M059J (cell line): ENCODE measurements at regions not wholly inside any gene's neighbourhood (a gene's known extent, or its start where the extent isn't known, plus 50 kb on each side); places are given as distances from the start of the nearest gene placed in this dataset.

Source experiments
- DNase-seq: peaks from one replicate; pipeline ENCODE4 v3.0.0-alpha.2; 2012; ENCODE audit warnings: low read depth

DNA sequence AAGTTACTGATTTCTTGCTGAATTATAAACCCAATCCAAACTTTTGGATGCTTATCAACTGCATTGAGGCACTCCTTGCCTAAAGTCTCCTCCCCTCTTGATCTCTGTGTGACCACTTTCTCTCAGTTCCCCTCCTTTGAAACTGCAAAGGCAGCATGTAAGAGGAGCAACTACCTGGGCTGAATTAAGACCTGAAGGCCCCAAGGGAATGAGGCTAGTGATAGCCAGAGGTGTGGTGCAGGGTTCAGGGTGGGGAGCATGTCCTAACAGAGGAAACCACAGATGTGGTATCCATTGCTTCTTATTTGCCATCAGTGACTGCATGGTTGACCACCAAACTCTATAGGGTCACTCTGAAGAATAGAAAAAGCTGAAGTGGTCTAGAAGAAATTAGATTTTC is 557.9 kb downstream of the TNS1 start:
- DNase-seq = no peak

DNA sequence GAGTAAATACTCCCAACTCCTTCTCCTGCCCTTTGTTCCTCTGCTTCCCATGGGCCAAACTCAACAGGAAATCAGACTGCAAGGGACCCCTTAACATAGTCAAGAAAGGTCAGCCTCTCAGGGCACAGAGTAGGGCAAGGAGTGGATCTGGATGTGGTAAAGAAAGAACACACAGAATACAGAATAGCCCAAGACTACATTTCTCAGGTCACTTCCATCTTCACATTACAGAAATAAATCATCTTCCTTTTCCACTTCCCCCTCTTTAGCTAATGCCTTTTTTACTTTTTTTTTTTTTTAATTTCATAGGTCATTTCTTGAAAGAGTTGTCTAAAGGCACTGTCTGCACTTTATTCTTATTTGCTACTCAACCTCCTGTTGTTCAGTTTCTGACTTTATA is 558.3 kb downstream of the TNS1 start:
- DNase-seq = no peak

DNA sequence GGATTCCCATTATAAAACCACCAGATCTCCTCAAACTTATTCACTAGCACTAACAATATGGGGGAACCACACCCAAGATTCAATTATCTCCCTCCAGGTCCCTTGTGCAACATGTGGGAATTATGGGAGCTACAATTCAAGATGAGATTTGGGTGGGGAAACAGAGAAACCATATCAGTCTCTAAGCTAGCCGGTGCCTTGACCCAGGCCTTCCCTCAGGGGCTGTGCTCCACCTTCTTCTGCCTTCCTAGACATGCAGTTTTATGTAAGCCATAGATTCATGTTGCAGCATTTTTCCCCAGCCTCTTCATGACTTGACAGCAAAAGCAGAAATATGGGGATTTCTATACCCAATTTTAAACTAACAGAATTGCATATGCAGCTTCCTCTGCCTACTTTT is 559.2 kb downstream of the TNS1 start:
- DNase-seq = no peak

DNA sequence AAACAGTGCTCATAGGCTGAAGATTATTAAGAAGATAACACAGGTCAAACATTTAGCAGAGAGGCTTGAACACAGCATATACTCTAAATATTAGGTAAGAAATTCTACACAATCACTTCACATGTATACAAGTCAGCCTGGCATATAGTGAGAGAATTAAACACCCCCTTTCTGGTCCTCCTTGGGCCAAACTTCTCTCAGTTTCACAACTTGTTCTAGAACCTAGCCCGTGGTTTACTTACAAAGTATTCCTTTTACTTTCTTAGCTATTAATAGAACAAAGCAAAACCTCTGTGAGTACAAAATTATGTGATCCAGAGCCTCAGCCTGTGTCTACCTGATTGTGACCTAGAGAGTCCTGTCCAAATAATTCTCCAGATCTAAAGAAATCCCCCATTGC is 562.8 kb downstream of the TNS1 start:
- DNase-seq = no peak

DNA sequence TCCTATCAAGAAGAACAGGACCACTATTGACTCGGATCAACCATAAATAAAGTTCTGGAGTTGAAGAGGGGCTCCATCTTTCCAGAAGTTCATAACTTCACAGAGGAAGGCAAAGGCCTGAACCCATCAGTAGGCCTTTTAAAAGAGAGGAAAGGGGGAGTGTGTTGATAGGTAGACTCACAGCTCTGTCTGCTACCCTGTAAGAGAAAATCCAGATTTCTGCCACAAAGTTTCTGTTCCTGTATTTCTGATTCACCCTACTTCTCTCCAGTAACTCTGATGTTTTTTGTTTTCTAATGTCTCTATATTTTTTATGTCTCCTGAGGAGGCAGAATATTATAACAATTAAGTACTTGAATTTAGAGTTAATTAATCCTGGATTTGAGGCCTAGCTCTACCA is 564.0 kb downstream of the TNS1 start:
- DNase-seq = no peak

DNA sequence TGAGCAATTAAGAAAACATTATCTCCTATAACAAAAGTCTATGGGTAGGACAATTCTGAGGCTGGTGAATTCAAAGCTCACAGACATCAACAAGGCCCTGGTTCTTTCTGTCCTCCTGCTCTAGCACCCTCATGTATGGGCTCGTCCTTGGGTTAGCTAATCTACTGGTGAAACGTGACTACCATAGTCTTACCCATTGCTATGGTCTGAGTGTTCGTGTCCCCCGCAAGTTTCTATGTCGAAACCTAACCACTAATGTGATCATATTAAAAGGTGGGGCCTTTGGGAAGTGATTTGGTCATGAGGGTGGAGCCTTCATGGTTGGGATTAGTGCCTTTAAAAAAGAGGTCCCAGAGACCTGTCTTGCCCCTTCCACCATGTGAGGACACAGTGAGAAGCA is 564.7 kb downstream of the TNS1 start:
- no peak for DNase-seq

- DNase-seq = peak; percentile 19
These were observed 565.4 kb downstream of the TNS1 start for GRCh38 chr2:217437290-217437870.

- no peak for DNase-seq
These were observed 566.4 kb downstream of the TNS1 start for GRCh38 chr2:217436386-217436785.

GRCh38 chr2:217434180-217434975 is 568.4 kb downstream of the TNS1 start:
- peak; percentile 92 for DNase-seq

- DNase-seq = no peak
These were observed 569.3 kb downstream of the TNS1 start for GRCh38 chr2:217433522-217433921.

DNA sequence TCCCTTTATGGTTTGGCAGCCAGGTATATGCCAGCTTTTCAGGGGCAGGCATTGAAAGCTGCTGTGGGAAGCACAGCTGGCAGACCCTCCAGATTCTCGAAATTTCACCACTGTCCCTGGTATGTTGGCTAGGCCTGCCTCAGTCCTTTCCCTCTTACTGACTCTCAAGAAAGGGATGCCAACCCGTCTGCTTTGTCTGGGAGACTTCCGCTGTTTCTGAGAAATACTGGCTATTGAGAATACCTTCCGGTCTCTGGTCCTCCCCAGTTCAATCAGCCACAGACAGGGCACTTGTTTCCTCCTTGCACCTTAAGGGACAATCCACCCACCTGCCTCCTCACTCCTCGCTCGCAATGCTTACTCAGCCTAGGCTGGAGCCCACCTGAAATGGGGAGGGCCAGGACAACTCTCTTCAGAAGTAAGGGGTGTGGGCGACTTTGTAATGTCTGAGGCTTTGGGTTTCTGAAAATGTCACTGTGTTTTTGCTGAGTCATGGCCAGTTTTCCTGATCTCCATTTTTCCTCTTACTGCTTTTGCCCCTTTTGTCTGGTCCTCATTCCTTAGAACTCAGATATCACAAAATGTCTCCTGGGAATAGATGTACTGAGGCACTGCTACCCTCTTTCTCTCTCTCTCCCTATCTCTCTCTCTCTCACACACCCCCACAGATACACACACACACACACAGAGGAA is 571.1 kb downstream of the TNS1 start:
- no peak for DNase-seq

GRCh38 chr2:217430916-217431576 is 571.2 kb upstream of the TNP1 start:
- DNase-seq = no peak

DNA sequence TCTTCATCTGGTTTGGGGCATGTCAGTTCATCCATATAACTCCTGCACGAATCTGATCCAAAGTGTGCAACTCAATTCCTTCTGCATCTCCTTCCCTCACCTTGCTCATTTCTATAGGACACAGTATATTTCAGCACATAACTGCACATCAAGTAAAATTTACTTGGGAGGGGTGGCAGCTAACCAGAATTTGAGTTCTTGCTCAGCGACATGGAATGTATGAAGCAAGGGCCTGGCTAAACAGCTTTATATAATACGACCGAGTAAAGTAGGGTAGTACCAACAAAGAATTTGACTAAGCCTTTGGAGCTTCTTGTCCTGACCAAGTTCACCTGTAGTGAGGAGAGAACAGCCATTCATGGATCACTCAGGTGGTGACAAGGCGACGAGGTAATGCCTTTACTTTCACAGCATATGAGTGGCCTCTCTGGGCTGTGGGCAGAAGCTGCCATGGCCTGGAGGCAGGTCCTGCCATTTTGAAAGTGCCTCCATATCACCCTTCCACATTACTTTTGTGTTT is 570.2 kb upstream of the TNP1 start:
- no peak for DNase-seq

- no peak for DNase-seq
These were observed 562.0 kb upstream of the TNP1 start for GRCh38 chr2:217421834-217422233.

DNA sequence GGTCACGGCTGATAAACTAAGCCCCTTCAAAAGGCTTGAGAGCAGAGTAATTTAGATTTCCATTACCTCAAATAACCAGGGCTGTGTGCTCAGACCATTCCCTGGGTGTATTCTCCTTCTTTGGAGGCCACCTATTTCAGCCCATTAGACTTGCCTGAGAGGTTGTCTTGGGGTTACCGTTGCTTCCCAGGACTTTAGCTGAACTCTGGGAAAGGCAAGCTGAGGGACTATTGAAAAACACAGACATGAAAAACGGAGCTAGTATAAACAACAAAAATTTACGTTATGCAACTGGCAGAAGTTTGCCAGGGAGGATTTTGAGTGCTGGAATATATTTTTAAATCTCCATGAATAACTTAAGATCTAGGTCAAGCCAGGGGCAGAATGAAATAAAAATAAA is 561.0 kb upstream of the TNP1 start:
- no peak for DNase-seq

- no peak for DNase-seq
These were observed 559.3 kb upstream of the TNP1 start for GRCh38 chr2:217419055-217419671.

- DNase-seq = no peak
These were observed 558.7 kb upstream of the TNP1 start for GRCh38 chr2:217418544-217418943.

DNA sequence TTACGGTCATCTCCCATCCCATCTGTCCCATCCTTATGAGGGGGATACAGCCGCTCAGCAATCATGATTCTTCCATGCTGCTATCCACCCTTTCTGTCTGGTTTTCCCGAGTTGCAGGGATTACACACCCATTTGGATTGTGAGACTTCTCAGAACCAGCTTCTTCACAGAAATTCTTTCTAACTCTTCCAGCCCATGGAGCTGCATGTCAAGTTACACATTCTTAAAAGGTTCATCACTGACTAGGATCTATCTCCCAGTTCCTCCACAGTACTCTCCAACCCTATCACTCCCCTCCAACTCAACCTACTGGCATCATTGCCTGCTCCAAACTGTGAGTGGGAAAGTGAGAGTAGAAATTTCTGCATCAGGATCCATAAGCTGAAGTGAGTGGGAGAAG is 558.2 kb upstream of the TNP1 start:
- DNase-seq = no peak

- no peak for DNase-seq
These were observed 557.7 kb upstream of the TNP1 start for GRCh38 chr2:217417536-217417935.

GRCh38 chr2:217415316-217415715 is 555.5 kb upstream of the TNP1 start:
- no peak for DNase-seq

DNA sequence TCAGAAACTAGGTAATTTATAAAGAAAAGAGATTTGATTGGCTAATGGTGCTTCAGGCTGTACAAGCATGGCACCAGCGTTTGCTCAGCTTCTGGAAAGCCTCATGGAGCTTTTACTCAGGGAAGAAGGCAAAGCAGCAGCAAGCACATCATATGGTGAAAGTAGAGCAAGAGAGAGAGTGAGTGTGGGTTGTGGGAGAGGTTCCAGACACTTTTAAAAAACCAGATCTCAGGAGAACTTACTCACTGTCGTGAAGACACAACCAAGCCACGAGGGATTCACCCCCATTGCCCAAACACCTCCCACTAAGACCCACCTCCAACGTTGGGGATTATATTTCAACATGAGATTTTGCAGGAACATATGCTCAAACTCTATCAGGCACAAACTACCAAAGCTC is 554.6 kb upstream of the TNP1 start:
- DNase-seq = no peak

GRCh38 chr2:217413193-217413592 is 553.3 kb upstream of the TNP1 start:
- no peak for DNase-seq
